ENCODE measurements at regions not wholly inside any gene's neighbourhood (a gene's known extent, or its start where the extent isn't known, plus 50 kb on each side); places are given as distances from the start of the nearest gene placed in this dataset.
"Not testable (repeated sequence)": the region's sequence is repeated elsewhere in the genome, so short reads cannot be mapped to it uniquely, and the experiment has no call there.

GRCh38 chr2:16760426-16760825, 94.8 kb upstream of the CYRIA start:
- Mint-ChIP-seq H3K4me3 (no peak overlapping the region), H3K27ac (no peak overlapping the region), H3K4me1 (no peaks in the 10 kb centered on the region), H3K9me3 (no peaks in the 10 kb centered on the region), H3K36me3 (no peaks in the 10 kb centered on the region), H3K27me3 (ENCODE audit: low read depth) (no peaks in the 10 kb centered on the region)
- no peak for DNase-seq (ENCODE audit: low spot score in 2 of 2, unreplicated experiment in 2 of 2)
- TF ChIP-seq CTCF (IDR thresholded peaks at IDR 0.05; ENCODE audit: unreplicated experiment), result no peak

GRCh38 chr2:16756831-16757644, 91.4 kb upstream of the CYRIA start:
- peak; percentile 64 to 80 for DNase-seq (ENCODE audit: low spot score in 2 of 2, unreplicated experiment in 2 of 2)
- no peaks in the 10 kb centered on the region for H3K36me3 Mint-ChIP-seq
- no peak overlapping the region for H3K27ac Mint-ChIP-seq
- peak; percentile 94 for TF ChIP-seq CTCF (IDR thresholded peaks at IDR 0.05; ENCODE audit: unreplicated experiment)
- no peaks in the 10 kb centered on the region for H3K27me3 Mint-ChIP-seq (ENCODE audit: low read depth)
- peaks cover 7% of the 10 kb centered on the region for H3K9me3 Mint-ChIP-seq
- no peaks in the 10 kb centered on the region for H3K4me1 Mint-ChIP-seq
- H3K4me3 Mint-ChIP-seq, result no peak overlapping the region

GRCh38 chr2:16755442-16755841, 89.8 kb upstream of the CYRIA start:
- no peaks in the 10 kb centered on the region for H3K4me1 Mint-ChIP-seq
- no peak for TF ChIP-seq CTCF (IDR thresholded peaks at IDR 0.05; ENCODE audit: unreplicated experiment)
- H3K36me3 Mint-ChIP-seq, result no peaks in the 10 kb centered on the region
- no peaks in the 10 kb centered on the region for H3K27me3 Mint-ChIP-seq (ENCODE audit: low read depth)
- H3K4me3 Mint-ChIP-seq, result no peak overlapping the region
- no peak overlapping the region for H3K27ac Mint-ChIP-seq
- DNase-seq (ENCODE audit: low spot score in 2 of 2, unreplicated experiment in 2 of 2), result no peak
- peaks cover 7% of the 10 kb centered on the region for H3K9me3 Mint-ChIP-seq

- H3K4me3 Mint-ChIP-seq; DNase-seq (ENCODE audit: low spot score in 2 of 2, unreplicated experiment in 2 of 2); H3K27me3 Mint-ChIP-seq (ENCODE audit: low read depth); H3K4me1 Mint-ChIP-seq; H3K9me3 Mint-ChIP-seq; H3K27ac Mint-ChIP-seq; H3K36me3 Mint-ChIP-seq: not testable (repeated sequence)
Observed at GRCh38 chr2:16753025-16753424, 87.4 kb upstream of the CYRIA start.

- not testable (repeated sequence) for H3K36me3 Mint-ChIP-seq; H3K4me1 Mint-ChIP-seq; H3K27me3 Mint-ChIP-seq (ENCODE audit: low read depth); H3K27ac Mint-ChIP-seq; DNase-seq (ENCODE audit: low spot score in 2 of 2, unreplicated experiment in 2 of 2); H3K9me3 Mint-ChIP-seq; H3K4me3 Mint-ChIP-seq
Observed at GRCh38 chr2:16750925-16751214, 85.2 kb upstream of the CYRIA start.

- H3K9me3 Mint-ChIP-seq, result peaks cover 7% of the 10 kb centered on the region
- DNase-seq (ENCODE audit: low spot score in 2 of 2, unreplicated experiment in 2 of 2), result no peak
- no peak overlapping the region for H3K4me3 Mint-ChIP-seq
- H3K4me1 Mint-ChIP-seq, result no peaks in the 10 kb centered on the region
- no peak overlapping the region for H3K27ac Mint-ChIP-seq
- no peaks in the 10 kb centered on the region for H3K36me3 Mint-ChIP-seq
- TF ChIP-seq CTCF (IDR thresholded peaks at IDR 0.05; ENCODE audit: unreplicated experiment), result no peak
- peaks cover 9% of the 10 kb centered on the region for H3K27me3 Mint-ChIP-seq (ENCODE audit: low read depth)
Observed at GRCh38 chr2:16750175-16750924, 84.7 kb upstream of the CYRIA start.

- not testable (repeated sequence) for DNase-seq (ENCODE audit: low spot score in 2 of 2, unreplicated experiment in 2 of 2); H3K27ac Mint-ChIP-seq; H3K36me3 Mint-ChIP-seq; H3K4me1 Mint-ChIP-seq; H3K4me3 Mint-ChIP-seq; H3K27me3 Mint-ChIP-seq (ENCODE audit: low read depth); H3K9me3 Mint-ChIP-seq
Observed at GRCh38 chr2:16748511-16749266, 83.1 kb upstream of the CYRIA start.
